Thoracic aorta (tissue), 2 donors: ENCODE measurements at regions not wholly inside any gene's neighbourhood (a gene's known extent, or its start where the extent isn't known, plus 50 kb on each side); places are given as distances from the start of the nearest gene placed in this dataset.
"Not testable (repeated sequence)": the region's sequence is repeated elsewhere in the genome, so short reads cannot be mapped to it uniquely, and the experiment has no call there.

Source experiments
- ATAC-seq: fragments of 150-250 bp; one replicate; pipeline ENCODE4 v1.8.0; 2017; ENCODE audit warnings: low read depth; ENCODE audit not compliant: insufficient number of reproducible peaks, low FRiP score
- DNase-seq: peaks from one replicate; pipeline ENCODE4 v3.0.0-alpha.2; 2020; ENCODE audit warnings: low spot score
- H3K27ac ChIP-seq, 2 donors: fragments of 200-600 bp; sonication (generic); 1 replicate in 1 of 2; 2 replicates in 1 of 2; pipeline ENCODE4 v1.5.1; 2016; ENCODE audit warnings: mild to moderate bottlenecking in 2 of 2, moderate library complexity in 2 of 2
- H3K27me3 ChIP-seq: fragments of 200-600 bp; sonication (generic); replicated peaks from 2 replicates; pipeline ENCODE4 v1.6.0; 2016; ENCODE audit warnings: mild to moderate bottlenecking; ENCODE audit not compliant: insufficient read depth
- H3K36me3 ChIP-seq: fragments of 200-600 bp; sonication (generic); one replicate; pipeline ENCODE4 v1.5.1; 2016
- H3K4me1 ChIP-seq, 2 donors: fragments of 200-600 bp; sonication (generic); 1 replicate in 1 of 2; 2 replicates in 1 of 2; pipeline versions ENCODE4 v1.5.1 to v1.6.0; 2016; ENCODE audit warnings: low read depth in 2 of 2, mild to moderate bottlenecking in 1 of 2; ENCODE audit not compliant: control insufficient read depth in 1 of 2
- H3K4me3 ChIP-seq: fragments of 200-600 bp; sonication (generic); 2 replicates; pipeline ENCODE4 v1.5.1; 2016; ENCODE audit warnings: mild to moderate bottlenecking
- H3K9me3 ChIP-seq: fragments of 200-600 bp; sonication (generic); 2 replicates; pipeline ENCODE4 v1.5.1; 2016
- CTCF ChIP-seq: fragments of 200-600 bp; sonication (generic); IDR thresholded peaks from one replicate; pipeline ENCODE4 v1.5.1; 2019; ENCODE audit warnings: antibody characterized with exemption

GRCh38 chr4:1523907-1524636 lies 117.8 kb upstream of the NKX1-1 start:
- no peak for TF ChIP-seq CTCF
- ATAC-seq, result no peak
- no peak for DNase-seq
- no peak overlapping the region for H3K4me3 ChIP-seq
- H3K36me3 ChIP-seq, result no peaks in the 10 kb centered on the region
- H3K27ac ChIP-seq, result no peak overlapping the region
- peaks cover 6% of the 10 kb centered on the region for H3K9me3 ChIP-seq
- peaks cover 6% of the 10 kb centered on the region for H3K27me3 ChIP-seq
- H3K4me1 ChIP-seq, result no peaks in the 10 kb centered on the region

- no peak for TF ChIP-seq CTCF
- Histone ChIP-seq H3K4me1 (no peaks in the 10 kb centered on the region), H3K9me3 (peaks cover 6% of the 10 kb centered on the region), H3K4me3 (no peak overlapping the region), H3K27me3 (peaks cover 6% of the 10 kb centered on the region), H3K27ac (no peak overlapping the region), H3K36me3 (no peaks in the 10 kb centered on the region)
- no peak for DNase-seq
- no peak for ATAC-seq
Observed at GRCh38 chr4:1523506-1523905, 117.3 kb upstream of the NKX1-1 start.

GRCh38 chr4:1523033-1523432 lies 116.8 kb upstream of the NKX1-1 start:
- Histone ChIP-seq H3K27me3 (peaks cover 6% of the 10 kb centered on the region), H3K9me3 (peaks cover 6% of the 10 kb centered on the region), H3K4me3 (no peak overlapping the region), H3K4me1 (no peaks in the 10 kb centered on the region), H3K27ac (no peak overlapping the region), H3K36me3 (no peaks in the 10 kb centered on the region)
- no peak for TF ChIP-seq CTCF
- no peak for DNase-seq
- no peak for ATAC-seq

GRCh38 chr4:1522606-1523005 lies 116.4 kb upstream of the NKX1-1 start:
- ATAC-seq (no peak), DNase-seq (no peak)
- no peak overlapping the region for H3K4me3 ChIP-seq
- H3K36me3 ChIP-seq, result no peaks in the 10 kb centered on the region
- H3K9me3 ChIP-seq, result peaks cover 6% of the 10 kb centered on the region
- H3K4me1 ChIP-seq, result no peaks in the 10 kb centered on the region
- H3K27ac ChIP-seq, result no peak overlapping the region
- H3K27me3 ChIP-seq, result peaks cover 6% of the 10 kb centered on the region
- no peak for TF ChIP-seq CTCF

GRCh38 chr4:1521821-1522361 lies 115.6 kb upstream of the NKX1-1 start:
- no peak overlapping the region for H3K4me3 ChIP-seq
- no peaks in the 10 kb centered on the region for H3K4me1 ChIP-seq
- H3K27me3 ChIP-seq, result peaks cover 6% of the 10 kb centered on the region
- DNase-seq (no peak), ATAC-seq (no peak)
- peaks cover 6% of the 10 kb centered on the region for H3K9me3 ChIP-seq
- H3K27ac ChIP-seq, result no peak overlapping the region
- no peak for TF ChIP-seq CTCF
- no peaks in the 10 kb centered on the region for H3K36me3 ChIP-seq

- H3K27ac ChIP-seq, H3K4me1 ChIP-seq, DNase-seq, H3K9me3 ChIP-seq, H3K36me3 ChIP-seq, ATAC-seq, H3K27me3 ChIP-seq: not testable (repeated sequence)
- peak overlapping the region; percentile 58 for H3K4me3 ChIP-seq
Observed at GRCh38 chr4:1520795-1521576, 114.7 kb upstream of the NKX1-1 start.
